RKO (cell line): ENCODE measurements at regions not wholly inside any gene's neighbourhood (a gene's known extent, or its start where the extent isn't known, plus 50 kb on each side); places are given as distances from the start of the nearest gene placed in this dataset.

Experiments
- DNase-seq: peaks from one replicate; pipeline ENCODE4 v3.0.0-alpha.2; 2016; ENCODE audit warnings: low spot score

GRCh38 chr7:115883629-115884028, 146.9 kb downstream of the TFEC start:
- no peak for DNase-seq

GRCh38 chr7:115881476-115881875, 149.1 kb downstream of the TFEC start:
- no peak for DNase-seq

GRCh38 chr7:115879171-115879570, 151.4 kb downstream of the TFEC start:
- no peak for DNase-seq

- no peak for DNase-seq
These were observed 160.8 kb downstream of the TFEC start for GRCh38 chr7:115869801-115870200.

- no peak for DNase-seq
These were observed 161.4 kb downstream of the TFEC start for GRCh38 chr7:115869190-115869589.

GRCh38 chr7:115868369-115868768, 162.2 kb downstream of the TFEC start:
- DNase-seq = no peak

GRCh38 chr7:115864082-115864481, 166.5 kb downstream of the TFEC start:
- DNase-seq = no peak

GRCh38 chr7:115851291-115851690, 179.3 kb downstream of the TFEC start:
- DNase-seq = peak; percentile 75

- no peak for DNase-seq
These were observed 179.8 kb downstream of the TFEC start for GRCh38 chr7:115850774-115851173.

GRCh38 chr7:115844857-115845256, 185.7 kb downstream of the TFEC start:
- no peak for DNase-seq

GRCh38 chr7:115840702-115841101, 189.9 kb downstream of the TFEC start:
- no peak for DNase-seq

- DNase-seq = no peak
These were observed 191.7 kb downstream of the TFEC start for GRCh38 chr7:115838829-115839228.

GRCh38 chr7:115831371-115831770, 199.2 kb downstream of the TFEC start:
- no peak for DNase-seq

- no peak for DNase-seq
These were observed 203.1 kb downstream of the TFEC start for GRCh38 chr7:115827305-115828045.

GRCh38 chr7:115825456-115826115, 205.0 kb downstream of the TFEC start:
- no peak for DNase-seq

- DNase-seq = no peak
These were observed 207.8 kb downstream of the TFEC start for GRCh38 chr7:115822801-115823200.

GRCh38 chr7:115822380-115822779, 208.2 kb downstream of the TFEC start:
- peak; percentile 21 for DNase-seq

- no peak for DNase-seq
These were observed 214.1 kb downstream of the TFEC start for GRCh38 chr7:115816318-115816974.

- DNase-seq = no peak
These were observed 217.8 kb downstream of the TFEC start for GRCh38 chr7:115812794-115813193.

GRCh38 chr7:115805458-115805857, 225.1 kb downstream of the TFEC start:
- no peak for DNase-seq

GRCh38 chr7:115802415-115802814, 228.1 kb downstream of the TFEC start:
- DNase-seq = no peak

- no peak for DNase-seq
These were observed 231.1 kb downstream of the TFEC start for GRCh38 chr7:115799430-115799829.
